Left cardiac atrium (tissue), 4 donors: ENCODE measurements at regions not wholly inside any gene's neighbourhood (a gene's known extent, or its start where the extent isn't known, plus 50 kb on each side); places are given as distances from the start of the nearest gene placed in this dataset.
A peak's percentile ranks its signal among the peaks of the same experiment; 100 is the strongest.
"Not testable (repeated sequence)": the region's sequence is repeated elsewhere in the genome, so short reads cannot be mapped to it uniquely, and the experiment has no call there.

Experiments used
- ATAC-seq, 2 donors: fragments of 200-7000 bp; cut with Tn5 transposase; one replicate each; pipeline ENCODE4 v1.9.1; 2020; ENCODE audit warnings: mild to moderate bottlenecking in 2 of 2, moderate library complexity in 2 of 2
- DNase-seq: peaks from one replicate; pipeline ENCODE4 v3.0.0-alpha.2; 2020
- intact Hi-C, 2 donors: fragments of 100-400 bp; cut with DNase I; formaldehyde crosslinking; loops; one replicate each; pipeline versions ENCODE4 v1.14.1 to v1.15.1; 2022 to 2023
- donor health status: DM: no; HTN: yes; CAD: no.
- donor health status: DM: no; HTN: yes; CAD: no; lungs with severe emphysema.
- donor health status: DM: yes; HTN: yes; CAD: no.
- donor health status: Dilated cardiomyopathy.

GRCh38 chr18:104264-104663 is 54.1 kb upstream of the USP14 start:
- intact Hi-C loops, DNase-seq, ATAC-seq: not testable (repeated sequence)

GRCh38 chr18:105161-106053 is 53.0 kb upstream of the USP14 start:
- intact Hi-C loops, DNase-seq, ATAC-seq: not testable (repeated sequence)

DNA sequence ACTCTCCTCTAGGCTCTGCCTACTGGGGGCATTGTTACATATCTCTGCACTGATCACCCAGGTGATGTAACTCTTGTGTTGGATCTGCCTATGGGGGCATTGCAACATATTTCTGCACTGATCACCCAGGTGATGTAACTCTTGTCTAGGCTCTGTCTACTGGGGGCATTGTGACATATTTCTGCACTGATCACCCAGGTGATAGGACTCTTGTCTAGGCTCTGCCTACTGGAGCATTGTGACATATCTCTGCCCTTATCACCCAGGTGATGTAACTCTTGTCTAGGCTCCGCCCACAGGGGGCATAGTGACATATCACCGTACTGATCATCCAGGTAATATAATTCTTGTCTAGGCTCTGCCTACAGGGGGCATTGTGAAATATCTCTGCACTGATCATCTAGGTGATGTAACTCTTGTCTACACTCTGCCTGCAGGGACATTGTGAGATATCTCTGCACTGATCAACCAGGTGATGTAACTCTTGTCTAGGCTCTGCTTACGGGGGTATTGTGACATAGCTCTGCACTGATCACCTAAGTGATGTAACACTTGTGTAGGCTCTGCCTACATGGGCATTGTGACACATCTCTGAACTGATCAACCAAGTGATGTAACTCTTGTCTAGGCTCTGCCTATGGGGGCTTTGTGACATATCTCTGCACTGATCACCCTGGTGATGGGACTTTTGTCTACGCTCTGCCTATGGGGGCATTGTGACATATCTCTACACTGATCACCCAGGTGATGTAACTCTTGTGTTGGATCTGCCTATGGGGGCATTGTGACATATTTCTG is 52.1 kb upstream of the USP14 start:
- DNase-seq, intact Hi-C loops, ATAC-seq: not testable (repeated sequence)

GRCh38 chr18:106868-107384 is 51.4 kb upstream of the USP14 start:
- DNase-seq, ATAC-seq, intact Hi-C loops: not testable (repeated sequence)

- ATAC-seq, DNase-seq, intact Hi-C loops: not testable (repeated sequence)
These were observed 50.9 kb upstream of the USP14 start for GRCh38 chr18:107464-107863.

GRCh38 chr18:107947-108664 is 50.3 kb upstream of the USP14 start:
- intact Hi-C loops, DNase-seq: not testable (repeated sequence)
- peak; percentile 58 to 74 for ATAC-seq
